C4-2B (cell line): ENCODE measurements at regions not wholly inside any gene's neighbourhood (a gene's known extent, or its start where the extent isn't known, plus 50 kb on each side); places are given as distances from the start of the nearest gene placed in this dataset.

Source experiments
- CTCF ChIP-seq: fragments of 450-650 bp; conservative IDR thresholded peaks from 2 replicates; pipeline ENCODE4 v1.5.1; 2017; ENCODE audit warnings: mild to moderate bottlenecking
- ZFX ChIP-seq: fragments of 450-650 bp; IDR thresholded peaks from 2 replicates; pipeline ENCODE4 v1.6.1; 2017

GRCh38 chr1:59122527-59122926 lies 174.4 kb upstream of the FGGY start:
- TF ChIP-seq CTCF (no peak), ZFX (no peak)
